ENCODE measurements at regions not wholly inside any gene's neighbourhood (a gene's known extent, or its start where the extent isn't known, plus 50 kb on each side); places are given as distances from the start of the nearest gene placed in this dataset.

GRCh38 chr7:91657483-91658071 lies 222.9 kb downstream of the MTERF1 start:
- DNase-seq (ENCODE audit: extremely low spot score), result no peak
- TF ChIP-seq CTCF (IDR thresholded peaks at IDR 0.05; ENCODE audit: control extremely low read depth, extremely low read depth, low read depth, missing control alignments), result no peak
- ChIA-PET CTCF (interaction anchor here (1.1 kb wide), 1 partner anchor 10 kb away, joined by 3 read pairs; no protein-coding TSS in a partner anchor), POLR2A (no interaction called here)

- CTCF ChIA-PET, result interaction anchor here (0.8 kb wide), 1 partner anchor 28 kb away, joined by 3 read pairs; no protein-coding TSS in a partner anchor
- no peak for DNase-seq (ENCODE audit: extremely low spot score)
- TF ChIP-seq CTCF (IDR thresholded peaks at IDR 0.05; ENCODE audit: control extremely low read depth, extremely low read depth, low read depth, missing control alignments), result no peak
- POLR2A ChIA-PET, result no interaction called here
Measured at GRCh38 chr7:91659096-91659495, 221.4 kb downstream of the MTERF1 start.

- no peak for TF ChIP-seq CTCF (IDR thresholded peaks at IDR 0.05; ENCODE audit: control extremely low read depth, extremely low read depth, low read depth, missing control alignments)
- ChIA-PET POLR2A (no interaction called here), CTCF (no interaction called here)
- DNase-seq (ENCODE audit: extremely low spot score), result no peak
Measured at GRCh38 chr7:91660734-91661356, 219.7 kb downstream of the MTERF1 start.

GRCh38 chr7:91661727-91662126 lies 218.8 kb downstream of the MTERF1 start:
- TF ChIP-seq CTCF (IDR thresholded peaks at IDR 0.05; ENCODE audit: control extremely low read depth, extremely low read depth, low read depth, missing control alignments), result no peak
- no peak for DNase-seq (ENCODE audit: extremely low spot score)
- ChIA-PET CTCF (no interaction called here), POLR2A (no interaction called here)

- no peak for TF ChIP-seq CTCF (IDR thresholded peaks at IDR 0.05; ENCODE audit: control extremely low read depth, extremely low read depth, low read depth, missing control alignments)
- DNase-seq (ENCODE audit: extremely low spot score), result no peak
- POLR2A ChIA-PET, result no interaction called here
- CTCF ChIA-PET, result interaction anchor here (0.7 kb wide), 1 partner anchor 11 kb away, joined by 3 read pairs; no protein-coding TSS in a partner anchor
Measured at GRCh38 chr7:91668217-91668616, 212.3 kb downstream of the MTERF1 start.

- no peak for DNase-seq (ENCODE audit: extremely low spot score)
- CTCF ChIA-PET, result no interaction called here
- POLR2A ChIA-PET, result no interaction called here
- no peak for TF ChIP-seq CTCF (IDR thresholded peaks at IDR 0.05; ENCODE audit: control extremely low read depth, extremely low read depth, low read depth, missing control alignments)
Measured at GRCh38 chr7:91671245-91671644, 209.3 kb downstream of the MTERF1 start.

Measured in GM10248 (cell line).